ENCODE measurements at regions not wholly inside any gene's neighbourhood (a gene's known extent, or its start where the extent isn't known, plus 50 kb on each side); places are given as distances from the start of the nearest gene placed in this dataset.
"Not testable (repeated sequence)": the region's sequence is repeated elsewhere in the genome, so short reads cannot be mapped to it uniquely, and the experiment has no call there.

- CTCF ChIA-PET = interaction anchor here (0.6 kb wide), 1 partner anchor 204 kb away, joined by 3 read pairs; no protein-coding TSS in a partner anchor
- POLR2A ChIA-PET = interaction anchor here (0.6 kb wide), 1 partner anchor 256 kb away, joined by 3 read pairs; no protein-coding TSS in a partner anchor
These were observed 147.4 kb upstream of the FOXN3 start for GRCh38 chr14:89564286-89564957.

- POLR2A ChIA-PET = no interaction called here
- CTCF ChIA-PET = no interaction called here
These were observed 146.4 kb upstream of the FOXN3 start for GRCh38 chr14:89563471-89563870.

- ChIA-PET CTCF (no interaction called here), POLR2A (no interaction called here)
These were observed 134.9 kb upstream of the FOXN3 start for GRCh38 chr14:89551955-89552354.

- ChIA-PET POLR2A (no interaction called here), CTCF (no interaction called here)
These were observed 134.4 kb upstream of the FOXN3 start for GRCh38 chr14:89551432-89551831.

- POLR2A ChIA-PET = no interaction called here
- CTCF ChIA-PET = no interaction called here
These were observed 133.8 kb upstream of the FOXN3 start for GRCh38 chr14:89550821-89551220.

GRCh38 chr14:89549381-89550125 lies 132.5 kb upstream of the FOXN3 start:
- ChIA-PET CTCF (interaction anchor here (0.7 kb wide), 1 partner anchor 9 kb away, joined by 3 read pairs; no protein-coding TSS in a partner anchor), POLR2A (interaction anchor here (0.5 kb wide), 1 partner anchor 36 kb away, joined by 4 read pairs; no protein-coding TSS in a partner anchor)

- CTCF ChIA-PET = interaction anchor here (0.6 to 1.2 kb wide), 2 partner anchors 20 to 23 kb away, joined by 3 read pairs; no protein-coding TSS in a partner anchor
- POLR2A ChIA-PET = not testable (repeated sequence)
These were observed 130.0 kb upstream of the FOXN3 start for GRCh38 chr14:89547047-89547446.

- ChIA-PET CTCF (no interaction called here), POLR2A (interaction anchor here (0.6 kb wide), 1 partner anchor 65 kb away, joined by 3 read pairs; no protein-coding TSS in a partner anchor)
These were observed 127.7 kb upstream of the FOXN3 start for GRCh38 chr14:89544636-89545301.

DNA sequence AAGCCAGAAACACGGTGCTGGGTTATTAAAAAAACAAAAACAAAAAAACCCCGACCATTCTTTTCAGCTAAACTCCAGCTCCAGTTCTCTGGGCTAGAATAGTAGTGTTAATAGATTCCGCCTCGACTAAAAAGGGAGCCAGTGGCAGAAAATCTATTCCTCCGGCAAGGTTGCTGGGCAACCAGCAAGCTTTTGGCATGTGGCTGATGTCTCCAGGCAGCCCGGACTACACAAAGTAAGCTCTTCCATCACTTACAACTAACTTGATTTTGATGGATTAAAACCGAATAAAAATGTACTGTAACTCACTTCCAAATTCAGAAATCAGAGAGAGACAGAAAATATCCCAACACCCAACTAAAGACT lies 126.4 kb upstream of the FOXN3 start:
- ChIA-PET POLR2A (no interaction called here), CTCF (interaction anchor here (0.7 kb wide), 1 partner anchor 213 kb away, joined by 3 read pairs; no protein-coding TSS in a partner anchor)

- ChIA-PET CTCF (interaction anchor here (0.7 kb wide), 1 partner anchor 213 kb away, joined by 3 read pairs; no protein-coding TSS in a partner anchor), POLR2A (no interaction called here)
These were observed 125.9 kb upstream of the FOXN3 start for GRCh38 chr14:89542786-89543424.

DNA sequence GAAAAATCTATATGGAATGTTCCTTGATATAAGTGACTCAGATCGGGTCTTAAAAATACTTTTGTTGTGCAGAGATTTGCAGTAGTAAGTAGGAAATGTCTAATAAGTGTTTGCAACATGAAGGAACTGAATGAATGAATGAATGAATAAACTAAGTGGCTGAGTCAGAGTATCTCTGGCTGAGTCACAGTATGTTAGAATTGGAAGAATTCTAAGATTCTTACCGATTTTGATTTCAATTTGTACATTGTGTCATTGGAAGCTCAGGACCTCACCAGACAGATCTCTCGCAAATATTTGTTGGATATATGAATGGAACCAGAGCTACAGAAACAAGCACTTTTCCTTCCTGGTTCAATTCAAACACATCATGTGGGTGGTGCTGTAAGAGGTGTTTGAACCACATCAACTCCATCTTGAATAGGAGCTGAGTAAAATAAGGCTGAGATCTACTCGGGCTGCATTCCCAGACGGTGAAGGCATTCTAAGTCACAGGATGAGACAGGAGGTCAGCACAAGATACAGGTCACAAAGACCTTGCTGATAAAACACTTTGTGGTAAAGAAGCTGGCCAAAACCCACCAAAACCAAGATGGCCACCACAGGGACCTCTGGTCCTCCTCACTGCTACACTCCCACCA lies 123.9 kb upstream of the FOXN3 start:
- POLR2A ChIA-PET = no interaction called here
- CTCF ChIA-PET = interaction anchor here (0.8 to 1.2 kb wide), 2 partner anchors 8 to 16 kb away, joined by 3 read pairs; no protein-coding TSS in a partner anchor

DNA sequence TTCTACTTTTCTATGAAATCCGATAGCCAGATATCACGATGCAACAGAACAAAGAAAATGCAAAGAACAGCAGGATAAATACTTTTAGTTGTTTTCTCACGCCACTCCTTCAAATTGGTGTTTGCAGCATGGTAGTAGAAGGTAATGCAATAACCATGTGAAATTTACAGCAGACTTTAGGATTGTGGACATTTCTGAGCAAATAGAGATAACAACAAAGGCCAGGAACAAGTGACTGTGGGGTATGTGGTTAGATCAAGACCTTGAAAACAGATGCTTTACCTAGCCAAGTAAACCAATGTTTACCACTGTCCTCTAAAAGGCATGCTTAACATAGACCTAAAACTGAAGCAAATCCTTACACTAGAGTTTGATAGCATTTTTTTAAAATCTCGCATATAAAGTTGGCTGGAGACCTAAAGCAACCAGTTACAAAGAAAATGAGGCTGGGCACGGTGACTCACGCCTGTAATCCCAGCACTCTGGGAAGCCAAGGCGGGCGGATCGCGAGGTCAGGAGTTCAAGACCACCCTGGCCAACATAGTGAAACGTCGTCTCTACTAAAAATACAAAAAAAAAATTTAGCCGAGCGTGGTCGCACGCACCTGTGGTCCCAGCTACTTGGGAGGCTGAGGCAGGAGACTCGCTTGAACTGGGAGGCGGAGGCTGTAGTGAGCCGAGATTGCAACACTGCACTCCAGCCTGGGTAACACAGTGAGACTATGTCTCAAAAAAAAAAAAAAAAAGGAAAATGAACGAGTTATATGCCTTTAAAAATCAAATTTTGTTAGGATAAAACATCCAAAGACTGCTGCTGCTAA lies 123.2 kb upstream of the FOXN3 start:
- ChIA-PET POLR2A (no interaction called here), CTCF (interaction anchor here (1.2 kb wide), 1 partner anchor 9 kb away, joined by 3 read pairs; no protein-coding TSS in a partner anchor)

GRCh38 chr14:89537911-89538310 lies 120.9 kb upstream of the FOXN3 start:
- POLR2A ChIA-PET = no interaction called here
- CTCF ChIA-PET = interaction anchor here (1.0 kb wide), 1 partner anchor 72 kb away, joined by 3 read pairs; no protein-coding TSS in a partner anchor

GRCh38 chr14:89534902-89535685 lies 118.1 kb upstream of the FOXN3 start:
- ChIA-PET CTCF (interaction anchor here (0.7 to 1.1 kb wide), 2 partner anchors 27 to 32 kb away, joined by 3 read pairs; no protein-coding TSS in a partner anchor), POLR2A (no interaction called here)

DNA sequence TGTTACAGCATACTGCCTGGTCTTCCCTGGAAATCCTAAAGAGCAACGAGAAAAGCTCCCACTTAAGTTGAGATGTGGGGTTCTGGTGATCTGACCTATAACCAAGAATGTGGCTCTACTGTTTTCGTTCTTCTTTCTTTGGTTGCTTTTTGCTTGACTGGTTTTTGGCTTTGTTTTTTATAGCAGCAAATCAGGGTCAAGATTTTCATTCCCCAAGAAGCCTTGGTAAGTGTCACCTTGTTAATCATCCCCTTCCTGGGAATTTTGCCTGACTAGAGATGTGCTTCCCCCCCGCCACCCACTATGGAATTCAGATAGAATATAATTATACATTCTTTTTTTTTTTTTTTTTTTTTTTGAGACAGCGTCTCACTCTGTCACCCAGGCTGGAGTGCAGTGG lies 116.7 kb upstream of the FOXN3 start:
- CTCF ChIA-PET = no interaction called here
- POLR2A ChIA-PET = no interaction called here

DNA sequence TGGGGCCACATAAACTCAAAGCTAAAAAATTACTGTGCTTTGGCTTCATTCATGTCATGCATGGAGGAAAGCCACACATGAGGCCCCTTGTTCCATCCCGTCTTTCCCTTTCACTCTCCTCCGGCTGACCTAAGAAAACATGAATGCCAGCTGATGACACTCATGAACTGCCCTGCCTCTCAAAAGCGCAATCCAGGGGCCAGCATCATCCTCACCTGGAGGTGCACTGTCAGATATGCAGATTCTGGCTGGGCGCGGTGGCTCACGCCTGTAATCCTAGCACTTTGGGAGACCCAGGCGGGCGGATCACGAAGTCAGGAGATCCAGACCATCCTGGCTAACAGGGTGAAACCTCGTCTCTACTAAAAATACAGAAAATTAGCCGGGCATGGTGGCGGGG lies 116.1 kb upstream of the FOXN3 start:
- ChIA-PET CTCF (no interaction called here), POLR2A (no interaction called here)

DNA sequence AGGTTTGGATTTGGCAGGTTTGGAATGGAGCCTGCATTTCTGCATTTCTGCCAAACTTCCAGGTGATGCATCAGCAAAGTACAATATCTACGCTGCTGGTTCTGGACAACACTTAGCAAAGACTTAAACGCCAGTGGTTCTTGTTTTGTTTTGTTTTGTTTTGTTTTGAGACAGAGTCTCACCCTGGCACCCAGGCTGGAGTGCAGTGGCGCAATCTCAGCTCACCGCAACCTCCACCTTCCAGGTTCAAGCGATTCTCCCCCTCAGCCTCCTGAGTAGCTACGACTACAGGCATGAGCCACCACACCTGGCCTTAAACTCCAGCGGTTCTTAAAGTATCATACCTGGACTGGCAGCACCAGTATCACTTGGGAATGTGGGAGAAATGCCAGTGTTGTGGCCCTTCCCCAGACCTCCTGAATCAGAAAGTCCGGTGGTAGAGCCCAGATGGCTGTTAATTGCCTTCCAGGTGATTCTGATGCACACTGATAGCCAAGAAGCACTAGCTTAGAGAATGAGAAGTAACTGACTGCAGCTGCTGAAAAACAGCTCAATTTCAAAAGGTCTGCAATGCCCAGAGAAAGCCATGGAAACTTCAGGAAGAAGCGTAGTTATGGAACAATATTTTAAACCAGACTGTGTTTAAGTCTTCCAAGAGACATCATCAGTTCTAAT lies 114.8 kb upstream of the FOXN3 start:
- ChIA-PET POLR2A (no interaction called here), CTCF (no interaction called here)

Data from activated CD8-positive, alpha-beta memory T cell treated with anti-CD3 and anti-CD28 coated beads for 36 hours (primary cell).